ENCODE measurements at regions not wholly inside any gene's neighbourhood (a gene's known extent, or its start where the extent isn't known, plus 50 kb on each side); places are given as distances from the start of the nearest gene placed in this dataset.
"Not testable (repeated sequence)": the region's sequence is repeated elsewhere in the genome, so short reads cannot be mapped to it uniquely, and the experiment has no call there.

GRCh38 chr7:57211428-57212100, 79.3 kb upstream of the ZNF479 start:
- H3K36me3 ChIP-seq (ENCODE audit: control insufficient read depth, insufficient read depth, low read length, severe bottlenecking) = no peaks in the 10 kb centered on the region
- H3K27me3 ChIP-seq (replicated peaks; ENCODE audit: control insufficient read depth, insufficient read depth, low read length) = no peaks in the 10 kb centered on the region
- H3K4me3 ChIP-seq (ENCODE audit: low read length) = no peak overlapping the region
- H3K9me3 ChIP-seq (ENCODE audit: control insufficient read depth, low read length) = peaks cover 5% of the 10 kb centered on the region
- H3K4me1 ChIP-seq (ENCODE audit: control insufficient read depth, insufficient read depth, low read length) = no peaks in the 10 kb centered on the region
- no peak for DNase-seq (ENCODE audit: low read depth)
- no peak overlapping the region for H3K9ac ChIP-seq (ENCODE audit: low read length)

- DNase-seq (ENCODE audit: low read depth) = no peak
- H3K9ac ChIP-seq (ENCODE audit: low read length) = no peak overlapping the region
- no peak overlapping the region for H3K4me3 ChIP-seq (ENCODE audit: low read length)
- H3K27me3 ChIP-seq (replicated peaks; ENCODE audit: control insufficient read depth, insufficient read depth, low read length) = no peaks in the 10 kb centered on the region
- H3K36me3 ChIP-seq (ENCODE audit: control insufficient read depth, insufficient read depth, low read length, severe bottlenecking) = no peaks in the 10 kb centered on the region
- no peaks in the 10 kb centered on the region for H3K4me1 ChIP-seq (ENCODE audit: control insufficient read depth, insufficient read depth, low read length)
- peaks cover 5% of the 10 kb centered on the region for H3K9me3 ChIP-seq (ENCODE audit: control insufficient read depth, low read length)
Measured at GRCh38 chr7:57215423-57215822, 83.2 kb upstream of the ZNF479 start.

GRCh38 chr7:57216340-57216739, 84.1 kb upstream of the ZNF479 start:
- Histone ChIP-seq H3K36me3 (ENCODE audit: control insufficient read depth, insufficient read depth, low read length, severe bottlenecking) (no peaks in the 10 kb centered on the region), H3K27me3 (replicated peaks; ENCODE audit: control insufficient read depth, insufficient read depth, low read length) (no peaks in the 10 kb centered on the region), H3K9ac (ENCODE audit: low read length) (no peak overlapping the region), H3K4me1 (ENCODE audit: control insufficient read depth, insufficient read depth, low read length) (no peaks in the 10 kb centered on the region), H3K9me3 (ENCODE audit: control insufficient read depth, low read length) (peaks cover 2% of the 10 kb centered on the region), H3K4me3 (ENCODE audit: low read length) (no peak overlapping the region)
- no peak for DNase-seq (ENCODE audit: low read depth)

DNA sequence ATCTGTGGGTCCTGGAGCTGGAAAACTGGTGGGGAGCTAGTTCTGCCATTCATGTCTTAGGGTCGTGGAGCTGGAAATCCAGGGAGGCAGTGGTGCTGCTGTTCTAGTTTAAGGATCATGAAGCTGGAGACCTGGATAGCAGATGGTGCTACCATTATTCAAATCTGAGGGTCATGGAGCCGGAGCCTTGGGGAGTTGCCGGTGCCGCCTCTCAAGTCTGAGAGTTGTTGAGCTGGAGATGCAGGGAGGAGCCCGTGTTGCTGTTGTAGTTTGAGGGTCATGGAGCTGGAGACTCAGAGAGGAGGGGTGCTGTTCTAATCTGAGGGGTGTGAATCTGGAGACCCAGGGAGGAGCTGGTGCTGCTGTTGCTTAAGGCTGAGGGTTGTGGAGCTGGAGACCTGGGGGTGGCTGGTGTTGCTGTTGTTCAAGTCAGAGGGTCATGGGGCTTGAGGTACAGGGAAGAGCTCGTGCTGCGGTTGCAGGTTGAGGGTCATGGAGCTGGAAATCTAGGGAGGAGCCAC, 86.0 kb upstream of the ZNF479 start:
- no peaks in the 10 kb centered on the region for H3K36me3 ChIP-seq (ENCODE audit: control insufficient read depth, insufficient read depth, low read length, severe bottlenecking)
- H3K4me3 ChIP-seq (ENCODE audit: low read length) = no peak overlapping the region
- H3K4me1 ChIP-seq (ENCODE audit: control insufficient read depth, insufficient read depth, low read length) = no peaks in the 10 kb centered on the region
- DNase-seq (ENCODE audit: low read depth) = no peak
- peaks cover 5% of the 10 kb centered on the region for H3K9me3 ChIP-seq (ENCODE audit: control insufficient read depth, low read length)
- no peak overlapping the region for H3K9ac ChIP-seq (ENCODE audit: low read length)
- H3K27me3 ChIP-seq (replicated peaks; ENCODE audit: control insufficient read depth, insufficient read depth, low read length) = no peaks in the 10 kb centered on the region

DNA sequence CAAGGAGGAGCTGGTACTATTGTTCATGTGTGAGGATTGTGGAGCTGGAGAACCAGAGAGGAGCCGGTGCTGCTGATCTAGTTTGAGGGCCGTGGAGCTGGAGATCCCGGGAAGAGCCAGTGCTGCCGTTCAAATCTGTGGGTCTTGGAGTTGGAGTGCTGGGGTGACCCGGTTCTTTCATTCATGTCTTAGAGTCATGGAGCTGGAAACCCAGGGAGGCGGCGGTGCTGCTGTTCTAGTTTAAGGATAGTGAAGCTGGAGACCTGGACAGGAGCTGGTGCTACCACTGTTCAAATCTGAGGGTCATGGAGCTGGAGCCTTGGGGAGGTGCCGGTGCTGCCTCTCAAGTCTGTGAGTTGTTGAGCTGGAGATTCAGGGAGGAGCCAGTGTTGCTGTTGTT, 88.5 kb upstream of the ZNF479 start:
- DNase-seq (ENCODE audit: low read depth) = no peak
- H3K9ac ChIP-seq (ENCODE audit: low read length) = no peak overlapping the region
- no peak overlapping the region for H3K4me3 ChIP-seq (ENCODE audit: low read length)
- peaks cover 12% of the 10 kb centered on the region for H3K9me3 ChIP-seq (ENCODE audit: control insufficient read depth, low read length)
- H3K27me3 ChIP-seq (replicated peaks; ENCODE audit: control insufficient read depth, insufficient read depth, low read length) = no peaks in the 10 kb centered on the region
- no peaks in the 10 kb centered on the region for H3K4me1 ChIP-seq (ENCODE audit: control insufficient read depth, insufficient read depth, low read length)
- H3K36me3 ChIP-seq (ENCODE audit: control insufficient read depth, insufficient read depth, low read length, severe bottlenecking) = no peaks in the 10 kb centered on the region

GRCh38 chr7:57225666-57226065, 93.4 kb upstream of the ZNF479 start:
- H3K9me3 ChIP-seq (ENCODE audit: control insufficient read depth, low read length) = peaks cover 15% of the 10 kb centered on the region
- H3K4me1 ChIP-seq (ENCODE audit: control insufficient read depth, insufficient read depth, low read length) = no peaks in the 10 kb centered on the region
- H3K36me3 ChIP-seq (ENCODE audit: control insufficient read depth, insufficient read depth, low read length, severe bottlenecking) = no peaks in the 10 kb centered on the region
- DNase-seq (ENCODE audit: low read depth) = no peak
- no peaks in the 10 kb centered on the region for H3K27me3 ChIP-seq (replicated peaks; ENCODE audit: control insufficient read depth, insufficient read depth, low read length)
- H3K4me3 ChIP-seq (ENCODE audit: low read length) = no peak overlapping the region
- H3K9ac ChIP-seq (ENCODE audit: low read length) = no peak overlapping the region

- H3K9me3 ChIP-seq (ENCODE audit: control insufficient read depth, low read length) = peaks cover 15% of the 10 kb centered on the region
- not testable (repeated sequence) for H3K36me3 ChIP-seq (ENCODE audit: control insufficient read depth, insufficient read depth, low read length, severe bottlenecking); H3K4me3 ChIP-seq (ENCODE audit: low read length); H3K4me1 ChIP-seq (ENCODE audit: control insufficient read depth, insufficient read depth, low read length); H3K9ac ChIP-seq (ENCODE audit: low read length); DNase-seq (ENCODE audit: low read depth); H3K27me3 ChIP-seq (replicated peaks; ENCODE audit: control insufficient read depth, insufficient read depth, low read length)
Measured at GRCh38 chr7:57241236-57241635, 109.0 kb upstream of the ZNF479 start.

DNA sequence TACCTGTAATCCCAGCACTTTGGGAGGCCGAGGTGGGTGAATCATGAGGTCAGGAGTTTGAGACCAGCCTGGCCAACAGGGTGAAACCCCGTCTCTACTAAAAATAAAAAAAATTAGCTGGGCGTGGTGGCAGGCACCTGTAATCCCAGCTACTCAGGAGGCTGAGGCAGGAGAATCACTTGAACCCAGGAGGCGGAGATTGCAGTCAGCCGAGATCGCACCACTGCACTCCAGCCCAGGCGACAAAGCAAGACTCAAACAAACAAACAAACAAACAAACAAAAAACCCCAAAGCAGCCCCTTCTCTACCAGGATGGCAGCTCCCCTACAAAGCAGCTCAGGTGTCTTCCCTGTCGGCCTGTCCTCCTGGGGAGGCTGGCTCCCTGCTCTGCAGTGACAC, 111.3 kb upstream of the ZNF479 start:
- peaks cover 15% of the 10 kb centered on the region for H3K9me3 ChIP-seq (ENCODE audit: control insufficient read depth, low read length)
- not testable (repeated sequence) for H3K4me3 ChIP-seq (ENCODE audit: low read length); H3K9ac ChIP-seq (ENCODE audit: low read length); H3K27me3 ChIP-seq (replicated peaks; ENCODE audit: control insufficient read depth, insufficient read depth, low read length); DNase-seq (ENCODE audit: low read depth); H3K4me1 ChIP-seq (ENCODE audit: control insufficient read depth, insufficient read depth, low read length); H3K36me3 ChIP-seq (ENCODE audit: control insufficient read depth, insufficient read depth, low read length, severe bottlenecking)

DNA sequence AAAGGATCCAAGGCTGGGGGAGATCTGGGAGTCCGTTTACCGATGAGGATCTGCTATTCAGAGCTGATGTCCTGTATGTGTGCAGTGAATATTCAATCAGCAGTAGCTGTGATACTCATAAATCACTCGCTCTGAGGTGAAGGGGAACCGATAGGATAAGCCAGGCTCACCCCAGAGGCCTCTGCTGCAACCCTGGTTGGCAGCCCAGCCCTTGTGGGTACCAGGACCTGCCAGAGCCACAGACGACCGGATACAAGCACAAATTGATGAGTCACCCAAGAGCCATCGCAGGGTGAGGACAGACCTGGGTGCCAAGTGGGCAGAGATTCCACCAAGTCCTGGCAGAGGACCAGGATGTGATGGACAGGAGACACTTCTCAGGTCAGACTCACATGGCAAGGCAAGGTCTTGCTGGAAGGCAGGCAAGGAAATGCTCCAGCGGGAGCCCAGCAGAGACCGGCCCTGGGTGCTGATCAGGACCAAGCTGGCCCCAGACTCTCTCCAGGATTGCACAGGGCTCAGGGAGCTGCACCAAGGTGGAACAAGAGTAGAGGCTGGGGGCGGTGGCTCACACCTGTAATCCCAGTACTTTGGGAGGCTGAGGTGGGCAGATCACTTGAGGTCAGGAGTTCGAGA, 112.2 kb upstream of the ZNF479 start:
- H3K27me3 ChIP-seq (replicated peaks; ENCODE audit: control insufficient read depth, insufficient read depth, low read length); H3K9ac ChIP-seq (ENCODE audit: low read length); DNase-seq (ENCODE audit: low read depth); H3K4me1 ChIP-seq (ENCODE audit: control insufficient read depth, insufficient read depth, low read length); H3K36me3 ChIP-seq (ENCODE audit: control insufficient read depth, insufficient read depth, low read length, severe bottlenecking); H3K4me3 ChIP-seq (ENCODE audit: low read length): not testable (repeated sequence)
- peaks cover 16% of the 10 kb centered on the region for H3K9me3 ChIP-seq (ENCODE audit: control insufficient read depth, low read length)

DNA sequence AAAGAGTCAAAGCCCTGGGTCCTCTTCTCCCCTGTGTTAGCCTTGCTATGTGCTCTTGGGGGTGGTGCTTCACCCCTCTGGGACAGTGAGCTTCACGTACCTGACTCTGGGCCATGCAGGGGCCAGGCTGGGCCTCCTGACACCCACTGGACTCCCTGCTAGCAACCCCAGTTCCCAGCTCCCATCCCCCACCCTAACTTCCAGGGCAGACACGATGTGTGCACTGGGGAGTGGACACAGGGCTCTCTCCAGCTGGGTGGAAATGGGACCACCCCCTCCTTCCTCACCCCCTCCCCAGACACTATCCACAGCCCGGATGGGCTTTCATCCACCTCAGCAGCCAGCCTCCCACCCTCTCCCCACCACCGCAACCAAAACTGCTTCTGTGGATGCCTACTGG, 113.0 kb upstream of the ZNF479 start:
- Histone ChIP-seq H3K4me3 (ENCODE audit: low read length) (no peak overlapping the region), H3K9ac (ENCODE audit: low read length) (no peak overlapping the region)

GRCh38 chr7:57250801-57251200, 118.6 kb upstream of the ZNF479 start:
- Histone ChIP-seq H3K9me3 (ENCODE audit: control insufficient read depth, low read length) (peaks cover 21% of the 10 kb centered on the region), H3K4me3 (ENCODE audit: low read length) (no peak overlapping the region), H3K9ac (ENCODE audit: low read length) (no peak overlapping the region)

More for the DNA sequence above, 113.0 kb upstream of the ZNF479 start:
- H3K36me3 ChIP-seq (ENCODE audit: control insufficient read depth, insufficient read depth, low read length, severe bottlenecking) = no peaks in the 10 kb centered on the region
- no peaks in the 10 kb centered on the region for H3K4me1 ChIP-seq (ENCODE audit: control insufficient read depth, insufficient read depth, low read length)
- no peak for DNase-seq (ENCODE audit: low read depth)
- H3K27me3 ChIP-seq (replicated peaks; ENCODE audit: control insufficient read depth, insufficient read depth, low read length) = no peaks in the 10 kb centered on the region
- peaks cover 23% of the 10 kb centered on the region for H3K9me3 ChIP-seq (ENCODE audit: control insufficient read depth, low read length)

More at GRCh38 chr7:57250801-57251200, 118.6 kb upstream of the ZNF479 start:
- Histone ChIP-seq H3K27me3 (replicated peaks; ENCODE audit: control insufficient read depth, insufficient read depth, low read length) (no peaks in the 10 kb centered on the region), H3K4me1 (ENCODE audit: control insufficient read depth, insufficient read depth, low read length) (no peaks in the 10 kb centered on the region), H3K36me3 (ENCODE audit: control insufficient read depth, insufficient read depth, low read length, severe bottlenecking) (no peaks in the 10 kb centered on the region)
- DNase-seq (ENCODE audit: low read depth) = no peak

Data from adipocyte (in vitro differentiated cells).